Neural cell (in vitro differentiated cells): ENCODE measurements at regions not wholly inside any gene's neighbourhood (a gene's known extent, or its start where the extent isn't known, plus 50 kb on each side); places are given as distances from the start of the nearest gene placed in this dataset.

Source experiments
- H2AFZ ChIP-seq: fragments of 200-600, 300-800 bp; sonication (generic), shearing (Covaris generic); 2 replicates; pipeline ENCODE4 v1.6.0; 2014; ENCODE audit warnings: low read depth, mild to moderate bottlenecking, antibody characterized with exemption, low read length, moderate library complexity
- H3F3A ChIP-seq: fragments of 200-600 bp; shearing (Covaris generic); 2 replicates; pipeline ENCODE4 v1.6.1; 2016; ENCODE audit warnings: mild to moderate bottlenecking, moderate library complexity, mixed read lengths, antibody characterized with exemption, low read length; ENCODE audit not compliant: insufficient read depth, poor library complexity, severe bottlenecking
- H3K27ac ChIP-seq: fragments of 200-600, 300-800 bp; sonication (generic), shearing (Covaris generic); 2 replicates; pipeline ENCODE4 v1.5.1; 2014; ENCODE audit warnings: mild to moderate bottlenecking, low read length, moderate library complexity
- H3K27me3 ChIP-seq: fragments of 300-800, 200-600 bp; sonication (generic), shearing (Covaris generic); 2 replicates; pipeline ENCODE4 v1.6.0; 2014; ENCODE audit warnings: mild to moderate bottlenecking, low read depth, low read length, moderate library complexity; ENCODE audit not compliant: insufficient read depth
- H3K36me3 ChIP-seq: fragments of 300-800, 200-600 bp; sonication (generic), shearing (Covaris generic); 2 replicates; pipeline ENCODE4 v1.5.1; 2014; ENCODE audit warnings: mild to moderate bottlenecking, antibody characterized with exemption, low read length, moderate library complexity; ENCODE audit not compliant: insufficient read depth
- H3K4me2 ChIP-seq: fragments of 300-800, 200-600 bp; sonication (generic), shearing (Covaris generic); 2 replicates; pipeline ENCODE4 v1.6.0; 2014; ENCODE audit warnings: mild to moderate bottlenecking, low read length
- H3K4me3 ChIP-seq: fragments of 300-800, 200-600 bp; sonication (generic), shearing (Covaris generic); 2 replicates; pipeline ENCODE4 v1.5.1; 2014; ENCODE audit warnings: mild to moderate bottlenecking, low read length, moderate library complexity
- H3K79me2 ChIP-seq: fragments of 200-600 bp; shearing (Covaris generic); replicated peaks from 2 replicates; pipeline ENCODE4 v1.6.0; 2014; ENCODE audit warnings: mild to moderate bottlenecking, low read length, moderate library complexity; ENCODE audit not compliant: insufficient read depth
- H3K9ac ChIP-seq: fragments of 300-800, 200-600 bp; sonication (generic), shearing (Covaris generic); 2 replicates; pipeline ENCODE4 v1.6.1; 2016; ENCODE audit warnings: mild to moderate bottlenecking, low read length, mixed read lengths
- H3K9me2 ChIP-seq: fragments of 200-600 bp; shearing (Covaris generic); 2 replicates; pipeline ENCODE4 v1.6.1; 2016; ENCODE audit warnings: mild to moderate bottlenecking, low read length, mixed read lengths; ENCODE audit not compliant: insufficient read depth
- H3K9me3 ChIP-seq: fragments of 200-600, 300-800 bp; sonication (generic), shearing (Covaris generic); 2 replicates; pipeline ENCODE4 v1.6.1; 2016; ENCODE audit warnings: mild to moderate bottlenecking, mixed run types, low read length, moderate library complexity, mixed read lengths
- H4K20me1 ChIP-seq: fragments of 200-600 bp; shearing (Covaris generic); 2 replicates; pipeline ENCODE4 v1.6.1; 2016; ENCODE audit warnings: mild to moderate bottlenecking, mixed run types; ENCODE audit not compliant: insufficient read depth
- CTCF ChIP-seq: fragments of 450-650 bp; IDR thresholded peaks from 2 replicates; pipeline ENCODE4 v1.5.1; 2014; ENCODE audit warnings: antibody characterized with exemption, mild to moderate bottlenecking, moderate library complexity; ENCODE audit not compliant: poor library complexity, severe bottlenecking
- EP300 ChIP-seq: fragments of 450-650 bp; conservative IDR thresholded peaks from 2 replicates; pipeline ENCODE4 v1.6.1; 2014; ENCODE audit warnings: antibody characterized with exemption, mild to moderate bottlenecking, moderate library complexity; ENCODE audit not compliant: poor library complexity, severe bottlenecking
- EZH2 ChIP-seq: fragments of 200-600, 300-800 bp; shearing (Covaris generic), sonication (generic); IDR thresholded peaks from 2 replicates; pipeline ENCODE4 v1.6.1; 2014; ENCODE audit warnings: antibody characterized with exemption, low read length, borderline replicate concordance, mild to moderate bottlenecking; ENCODE audit not compliant: insufficient read depth, poor library complexity, severe bottlenecking
- MXI1 ChIP-seq: fragments of 450-650 bp; conservative IDR thresholded peaks from 2 replicates; pipeline ENCODE4 v1.6.1; 2014; ENCODE audit warnings: antibody characterized with exemption, mild to moderate bottlenecking; ENCODE audit not compliant: poor library complexity, severe bottlenecking
- POLR2AphosphoS5 ChIP-seq: IDR thresholded peaks from 2 replicates; pipeline ENCODE4 v1.6.1; 2012
- RAD21 ChIP-seq: fragments of 450-650 bp; conservative IDR thresholded peaks from 2 replicates; pipeline ENCODE4 v1.6.1; 2014; ENCODE audit warnings: antibody characterized with exemption, mild to moderate bottlenecking, moderate library complexity
- REST ChIP-seq: IDR thresholded peaks from 2 replicates; pipeline ENCODE4 v1.6.1; 2012; ENCODE audit warnings: borderline replicate concordance
- SMC3 ChIP-seq: fragments of 450-650 bp; conservative IDR thresholded peaks from 2 replicates; pipeline ENCODE4 v1.6.1; 2014; ENCODE audit warnings: antibody characterized with exemption, mild to moderate bottlenecking, moderate library complexity; ENCODE audit not compliant: poor library complexity
- TAF1 ChIP-seq: IDR thresholded peaks from 2 replicates; pipeline ENCODE4 v1.6.1; 2012; ENCODE audit warnings: low read depth

GRCh38 chr4:181213551-181213950 lies 1029.7 kb upstream of the TENM3 start:
- H3K27ac ChIP-seq: no peak overlapping the region
- no peaks in the 10 kb centered on the region for H3F3A ChIP-seq
- no peaks in the 10 kb centered on the region for H3K79me2 ChIP-seq
- TF ChIP-seq POLR2AphosphoS5: no peak
- TF ChIP-seq MXI1: no peak
- no peak for TF ChIP-seq REST
- no peak for TF ChIP-seq SMC3
- no peak for TF ChIP-seq CTCF
- no peaks in the 10 kb centered on the region for H3K9me3 ChIP-seq
- no peak overlapping the region for H3K9ac ChIP-seq
- no peaks in the 10 kb centered on the region for H4K20me1 ChIP-seq
- no peak overlapping the region for H3K4me2 ChIP-seq
- no peaks in the 10 kb centered on the region for H3K27me3 ChIP-seq
- H3K36me3 ChIP-seq: no peaks in the 10 kb centered on the region
- H2AFZ ChIP-seq: no peak overlapping the region
- H3K9me2 ChIP-seq: no peaks in the 10 kb centered on the region
- H3K4me3 ChIP-seq: no peak overlapping the region

GRCh38 chr4:181216501-181216900 lies 1026.7 kb upstream of the TENM3 start:
- H3K4me2 ChIP-seq: no peak overlapping the region
- no peak overlapping the region for H2AFZ ChIP-seq
- no peaks in the 10 kb centered on the region for H3F3A ChIP-seq
- no peaks in the 10 kb centered on the region for H3K9me3 ChIP-seq
- H3K9ac ChIP-seq: no peak overlapping the region
- H3K9me2 ChIP-seq: no peaks in the 10 kb centered on the region
- H3K4me3 ChIP-seq: no peak overlapping the region
- H3K36me3 ChIP-seq: no peaks in the 10 kb centered on the region
- H3K27ac ChIP-seq: no peak overlapping the region
- H3K79me2 ChIP-seq: no peaks in the 10 kb centered on the region
- TF ChIP-seq EP300: no peak
- no peak for TF ChIP-seq SMC3
- no peak for TF ChIP-seq POLR2AphosphoS5
- no peak for TF ChIP-seq REST
- no peak for TF ChIP-seq RAD21
- no peak for TF ChIP-seq TAF1
- TF ChIP-seq MXI1: no peak
- no peak for TF ChIP-seq EZH2
- no peak for TF ChIP-seq CTCF
- H4K20me1 ChIP-seq: no peaks in the 10 kb centered on the region
- no peaks in the 10 kb centered on the region for H3K27me3 ChIP-seq
